Thoracic aorta (tissue), 2 donors: ENCODE measurements at regions not wholly inside any gene's neighbourhood (a gene's known extent, or its start where the extent isn't known, plus 50 kb on each side); places are given as distances from the start of the nearest gene placed in this dataset.

Experiments
- ATAC-seq: fragments of 150-250 bp; one replicate; pipeline ENCODE4 v1.8.0; 2017; ENCODE audit warnings: low read depth; ENCODE audit not compliant: insufficient number of reproducible peaks, low FRiP score
- DNase-seq: peaks from one replicate; pipeline ENCODE4 v3.0.0-alpha.2; 2020; ENCODE audit warnings: low spot score
- H3K27ac ChIP-seq, 2 donors: fragments of 200-600 bp; sonication (generic); 1 replicate in 1 of 2; 2 replicates in 1 of 2; pipeline ENCODE4 v1.5.1; 2016; ENCODE audit warnings: mild to moderate bottlenecking in 2 of 2, moderate library complexity in 2 of 2
- H3K27me3 ChIP-seq: fragments of 200-600 bp; sonication (generic); replicated peaks from 2 replicates; pipeline ENCODE4 v1.6.0; 2016; ENCODE audit warnings: mild to moderate bottlenecking; ENCODE audit not compliant: insufficient read depth
- H3K36me3 ChIP-seq: fragments of 200-600 bp; sonication (generic); one replicate; pipeline ENCODE4 v1.5.1; 2016
- H3K4me1 ChIP-seq, 2 donors: fragments of 200-600 bp; sonication (generic); 1 replicate in 1 of 2; 2 replicates in 1 of 2; pipeline versions ENCODE4 v1.5.1 to v1.6.0; 2016; ENCODE audit warnings: low read depth in 2 of 2, mild to moderate bottlenecking in 1 of 2; ENCODE audit not compliant: control insufficient read depth in 1 of 2
- H3K4me3 ChIP-seq: fragments of 200-600 bp; sonication (generic); 2 replicates; pipeline ENCODE4 v1.5.1; 2016; ENCODE audit warnings: mild to moderate bottlenecking
- H3K9me3 ChIP-seq: fragments of 200-600 bp; sonication (generic); 2 replicates; pipeline ENCODE4 v1.5.1; 2016
- CTCF ChIP-seq: fragments of 200-600 bp; sonication (generic); IDR thresholded peaks from one replicate; pipeline ENCODE4 v1.5.1; 2019; ENCODE audit warnings: antibody characterized with exemption

- H3K27ac ChIP-seq = no peak overlapping the region
- no peak for ATAC-seq
These were observed 507.7 kb downstream of the PDHA2 start for GRCh38 chr4:96347582-96347981.

GRCh38 chr4:96352051-96352517 is 512.2 kb downstream of the PDHA2 start:
- no peak for DNase-seq
- no peaks in the 10 kb centered on the region for H3K4me1 ChIP-seq
- no peak for TF ChIP-seq CTCF
- no peaks in the 10 kb centered on the region for H3K27me3 ChIP-seq
- no peaks in the 10 kb centered on the region for H3K36me3 ChIP-seq
- no peak for ATAC-seq
- H3K4me3 ChIP-seq = no peak overlapping the region
- H3K9me3 ChIP-seq = no peaks in the 10 kb centered on the region
- H3K27ac ChIP-seq = no peak overlapping the region

More at GRCh38 chr4:96347582-96347981, 507.7 kb downstream of the PDHA2 start:
- no peak for DNase-seq
- no peaks in the 10 kb centered on the region for H3K36me3 ChIP-seq
- H3K4me1 ChIP-seq = no peaks in the 10 kb centered on the region
- H3K27me3 ChIP-seq = no peaks in the 10 kb centered on the region
- H3K4me3 ChIP-seq = no peak overlapping the region
- no peak for TF ChIP-seq CTCF
- no peaks in the 10 kb centered on the region for H3K9me3 ChIP-seq

GRCh38 chr4:96354036-96354712 is 514.3 kb downstream of the PDHA2 start:
- Histone ChIP-seq H3K4me1 (no peaks in the 10 kb centered on the region), H3K27ac (no peak overlapping the region), H3K36me3 (no peaks in the 10 kb centered on the region), H3K27me3 (no peaks in the 10 kb centered on the region), H3K4me3 (peak overlapping the region; percentile 17), H3K9me3 (no peaks in the 10 kb centered on the region)
- ATAC-seq (no peak), DNase-seq (no peak)
- TF ChIP-seq CTCF = no peak

- Histone ChIP-seq H3K4me3 (no peak overlapping the region), H3K4me1 (no peaks in the 10 kb centered on the region), H3K27me3 (no peaks in the 10 kb centered on the region), H3K9me3 (no peaks in the 10 kb centered on the region), H3K27ac (no peak overlapping the region), H3K36me3 (no peaks in the 10 kb centered on the region)
- no peak for TF ChIP-seq CTCF
- ATAC-seq (no peak), DNase-seq (no peak)
These were observed 515.5 kb downstream of the PDHA2 start for GRCh38 chr4:96355414-96355813.

GRCh38 chr4:96356591-96357370 is 516.9 kb downstream of the PDHA2 start:
- TF ChIP-seq CTCF = no peak
- H3K27me3 ChIP-seq = no peaks in the 10 kb centered on the region
- no peaks in the 10 kb centered on the region for H3K4me1 ChIP-seq
- ATAC-seq (no peak), DNase-seq (no peak)
- H3K4me3 ChIP-seq = no peak overlapping the region
- no peak overlapping the region for H3K27ac ChIP-seq
- no peaks in the 10 kb centered on the region for H3K9me3 ChIP-seq
- H3K36me3 ChIP-seq = no peaks in the 10 kb centered on the region
